MM.1S (cell line): ENCODE measurements at regions not wholly inside any gene's neighbourhood (a gene's known extent, or its start where the extent isn't known, plus 50 kb on each side); places are given as distances from the start of the nearest gene placed in this dataset.

ENCODE experiments used
- DNase-seq: peaks from one replicate; pipeline ENCODE4 v3.0.0-alpha.2; 2015
- H2AFZ ChIP-seq: fragments of 300-600 bp; sonication (generic); 2 replicates; pipeline ENCODE4 v1.6.0; 2016; ENCODE audit warnings: antibody characterized with exemption, low read length
- H3F3A ChIP-seq: fragments of 300-600 bp; sonication (generic); 2 replicates; pipeline ENCODE4 v1.6.1; 2016; ENCODE audit warnings: mild to moderate bottlenecking, antibody characterized with exemption, low read length, moderate library complexity, mixed read lengths; ENCODE audit not compliant: insufficient read depth
- H3K27ac ChIP-seq: fragments of 300-600 bp; sonication (generic); 2 replicates; pipeline ENCODE4 v1.5.1; 2016; ENCODE audit warnings: mild to moderate bottlenecking, low read length
- H3K27me3 ChIP-seq: fragments of 300-600 bp; sonication (generic); replicated peaks from 2 replicates; pipeline ENCODE4 v1.6.0; 2016; ENCODE audit warnings: low read length; ENCODE audit not compliant: insufficient read depth
- H3K36me3 ChIP-seq: fragments of 300-600 bp; sonication (generic); replicated peaks from 2 replicates; pipeline ENCODE4 v1.6.1; 2016; ENCODE audit warnings: mild to moderate bottlenecking, low read length, mixed read lengths; ENCODE audit not compliant: insufficient read depth
- H3K4me1 ChIP-seq: fragments of 300-600 bp; sonication (generic); 2 replicates; pipeline ENCODE4 v1.6.1; 2016; ENCODE audit warnings: low read length, mixed read lengths
- H3K4me2 ChIP-seq: fragments of 300-600 bp; sonication (generic); 2 replicates; pipeline ENCODE4 v1.6.0; 2016; ENCODE audit warnings: low read depth, low read length
- H3K4me3 ChIP-seq: fragments of 300-600 bp; sonication (generic); 2 replicates; pipeline ENCODE4 v1.5.1; 2016; ENCODE audit warnings: low read length, mixed read lengths
- H3K79me2 ChIP-seq: fragments of 300-600 bp; sonication (generic); 2 replicates; pipeline ENCODE4 v1.6.1; 2016; ENCODE audit warnings: mixed run types, low read length, mixed read lengths
- H3K9ac ChIP-seq: fragments of 300-600 bp; sonication (generic); 2 replicates; pipeline ENCODE4 v1.6.1; 2016; ENCODE audit warnings: low read length, mixed read lengths
- H3K9me2 ChIP-seq: fragments of 300-600 bp; sonication (generic); replicated peaks from 2 replicates; pipeline ENCODE4 v1.6.1; 2016; ENCODE audit warnings: mild to moderate bottlenecking, low read length, mixed read lengths; ENCODE audit not compliant: insufficient read depth
- H3K9me3 ChIP-seq: fragments of 300-600 bp; sonication (generic); replicated peaks from 2 replicates; pipeline ENCODE4 v1.6.1; 2016; ENCODE audit warnings: mild to moderate bottlenecking, low read length, mixed read lengths; ENCODE audit not compliant: insufficient read depth
- H4K20me1 ChIP-seq: fragments of 300-600 bp; sonication (generic); 2 replicates; pipeline ENCODE4 v1.6.1; 2016; ENCODE audit warnings: mild to moderate bottlenecking, low read length, moderate library complexity, mixed read lengths; ENCODE audit not compliant: insufficient read depth
- CTCF ChIP-seq: fragments of 300-600 bp; sonication (generic); IDR thresholded peaks from 2 replicates; pipeline ENCODE4 v1.5.1; 2016; ENCODE audit warnings: antibody characterized with exemption, low read length, mixed read lengths
- EZH2 ChIP-seq: fragments of 300-600 bp; sonication (generic); optimal IDR thresholded peaks from 2 replicates; pipeline ENCODE3; 2017; ENCODE audit warnings: low read depth, mild to moderate bottlenecking, antibody characterized with exemption, low read length, mixed read lengths
- EZH2phosphoT487 ChIP-seq: fragments of 300-600 bp; sonication (generic); IDR thresholded peaks from 2 replicates; pipeline ENCODE4 v1.6.1; 2018; ENCODE audit warnings: antibody characterized with exemption, low read length

GRCh38 chr9:118784033-118784432 is 585.2 kb downstream of the BRINP1 start:
- H3K9me2 ChIP-seq, result no peaks in the 10 kb centered on the region
- no peak overlapping the region for H2AFZ ChIP-seq
- no peak overlapping the region for H3K4me2 ChIP-seq
- H3K79me2 ChIP-seq, result no peaks in the 10 kb centered on the region
- H3K4me1 ChIP-seq, result no peaks in the 10 kb centered on the region
- no peak overlapping the region for H3K4me3 ChIP-seq
- H3K9me3 ChIP-seq, result no peaks in the 10 kb centered on the region
- no peak for DNase-seq
- no peak overlapping the region for H3K9ac ChIP-seq
- no peaks in the 10 kb centered on the region for H3K36me3 ChIP-seq
- H3K27me3 ChIP-seq, result no peaks in the 10 kb centered on the region
- H4K20me1 ChIP-seq, result no peaks in the 10 kb centered on the region
- no peak for TF ChIP-seq EZH2phosphoT487
- H3F3A ChIP-seq, result no peaks in the 10 kb centered on the region
- no peak overlapping the region for H3K27ac ChIP-seq

GRCh38 chr9:118785456-118785855 is 583.8 kb downstream of the BRINP1 start:
- Histone ChIP-seq H3K27me3 (no peaks in the 10 kb centered on the region), H3K9ac (no peak overlapping the region), H3K4me1 (no peaks in the 10 kb centered on the region), H2AFZ (no peak overlapping the region), H3F3A (no peaks in the 10 kb centered on the region), H3K9me2 (no peaks in the 10 kb centered on the region), H3K9me3 (no peaks in the 10 kb centered on the region), H3K4me3 (no peak overlapping the region), H3K4me2 (no peak overlapping the region), H3K36me3 (no peaks in the 10 kb centered on the region), H3K79me2 (no peaks in the 10 kb centered on the region), H4K20me1 (no peaks in the 10 kb centered on the region), H3K27ac (no peak overlapping the region)
- TF ChIP-seq EZH2phosphoT487 (no peak), EZH2 (no peak), CTCF (no peak)
- no peak for DNase-seq

- DNase-seq, result no peak
- Histone ChIP-seq H3F3A (no peaks in the 10 kb centered on the region), H3K27me3 (no peaks in the 10 kb centered on the region), H3K36me3 (no peaks in the 10 kb centered on the region), H3K4me3 (no peak overlapping the region), H3K9me2 (no peaks in the 10 kb centered on the region), H4K20me1 (no peaks in the 10 kb centered on the region), H3K4me1 (no peaks in the 10 kb centered on the region), H3K9me3 (no peaks in the 10 kb centered on the region), H2AFZ (no peak overlapping the region), H3K27ac (no peak overlapping the region), H3K79me2 (no peaks in the 10 kb centered on the region), H3K4me2 (no peak overlapping the region), H3K9ac (no peak overlapping the region)
- TF ChIP-seq EZH2phosphoT487 (no peak), CTCF (no peak), EZH2 (no peak)
Measured at GRCh38 chr9:118786877-118787276, 582.4 kb downstream of the BRINP1 start.

GRCh38 chr9:118809160-118809625 is 560.0 kb downstream of the BRINP1 start:
- Histone ChIP-seq H3K9me3 (no peaks in the 10 kb centered on the region), H3K36me3 (no peaks in the 10 kb centered on the region), H3F3A (no peaks in the 10 kb centered on the region), H2AFZ (no peak overlapping the region), H3K4me3 (no peak overlapping the region), H3K9me2 (no peaks in the 10 kb centered on the region), H3K27me3 (no peaks in the 10 kb centered on the region), H3K4me2 (no peak overlapping the region), H3K4me1 (no peaks in the 10 kb centered on the region), H4K20me1 (no peaks in the 10 kb centered on the region), H3K79me2 (no peaks in the 10 kb centered on the region), H3K9ac (no peak overlapping the region), H3K27ac (no peak overlapping the region)
- no peak for DNase-seq
- TF ChIP-seq EZH2phosphoT487 (no peak), CTCF (no peak), EZH2 (no peak)
